Hepatocyte (in vitro differentiated cells): ENCODE measurements at regions not wholly inside any gene's neighbourhood (a gene's known extent, or its start where the extent isn't known, plus 50 kb on each side); places are given as distances from the start of the nearest gene placed in this dataset.

ENCODE experiments used
- EZH2 ChIP-seq: fragments of 200-600 bp; sonication (generic); IDR thresholded peaks from 2 replicates; pipeline ENCODE4 v1.6.1; 2016; ENCODE audit warnings: antibody characterized with exemption, mild to moderate bottlenecking, borderline replicate concordance
- EZH2phosphoT487 ChIP-seq: fragments of 200-600 bp; sonication (generic); IDR thresholded peaks from one replicate; pipeline ENCODE4 v1.6.1; 2018; ENCODE audit warnings: antibody characterized with exemption, mild to moderate bottlenecking, low read depth, moderate library complexity; ENCODE audit not compliant: unreplicated experiment, severe bottlenecking
- TF ChIP-seq, protein P1 (sequence below): fragments of 200-600 bp; sonication (generic); IDR thresholded peaks from 2 replicates; pipeline ENCODE4 v1.5.1; 2016; ENCODE audit warnings: antibody characterized with exemption, mild to moderate bottlenecking; ENCODE audit not compliant: poor library complexity

DNA sequence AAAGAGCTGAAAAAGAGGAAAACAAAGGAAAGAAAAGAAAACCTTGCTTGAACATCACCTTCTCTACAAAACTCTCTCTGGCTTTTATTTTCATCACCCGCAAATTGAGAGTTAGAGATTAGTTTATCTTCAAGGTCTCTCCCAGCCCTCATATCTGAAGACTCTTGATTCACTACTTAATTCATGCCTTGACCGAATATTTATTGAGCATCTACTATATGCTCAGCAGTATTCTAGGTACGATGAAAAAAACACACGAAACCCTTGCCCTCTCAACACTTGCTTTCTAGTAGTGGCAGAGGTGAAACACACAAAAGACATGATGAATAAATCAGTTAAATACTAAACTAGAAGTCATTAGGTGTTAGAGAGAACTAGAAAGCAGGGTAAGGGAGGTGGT is 150.6 kb upstream of the CADM1 start:
- TF ChIP-seq, protein P1, sequence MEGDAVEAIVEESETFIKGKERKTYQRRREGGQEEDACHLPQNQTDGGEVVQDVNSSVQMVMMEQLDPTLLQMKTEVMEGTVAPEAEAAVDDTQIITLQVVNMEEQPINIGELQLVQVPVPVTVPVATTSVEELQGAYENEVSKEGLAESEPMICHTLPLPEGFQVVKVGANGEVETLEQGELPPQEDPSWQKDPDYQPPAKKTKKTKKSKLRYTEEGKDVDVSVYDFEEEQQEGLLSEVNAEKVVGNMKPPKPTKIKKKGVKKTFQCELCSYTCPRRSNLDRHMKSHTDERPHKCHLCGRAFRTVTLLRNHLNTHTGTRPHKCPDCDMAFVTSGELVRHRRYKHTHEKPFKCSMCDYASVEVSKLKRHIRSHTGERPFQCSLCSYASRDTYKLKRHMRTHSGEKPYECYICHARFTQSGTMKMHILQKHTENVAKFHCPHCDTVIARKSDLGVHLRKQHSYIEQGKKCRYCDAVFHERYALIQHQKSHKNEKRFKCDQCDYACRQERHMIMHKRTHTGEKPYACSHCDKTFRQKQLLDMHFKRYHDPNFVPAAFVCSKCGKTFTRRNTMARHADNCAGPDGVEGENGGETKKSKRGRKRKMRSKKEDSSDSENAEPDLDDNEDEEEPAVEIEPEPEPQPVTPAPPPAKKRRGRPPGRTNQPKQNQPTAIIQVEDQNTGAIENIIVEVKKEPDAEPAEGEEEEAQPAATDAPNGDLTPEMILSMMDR, result no peak
- no peak for TF ChIP-seq EZH2phosphoT487
- TF ChIP-seq EZH2, result no peak
